ENCODE measurements at regions not wholly inside any gene's neighbourhood (a gene's known extent, or its start where the extent isn't known, plus 50 kb on each side); places are given as distances from the start of the nearest gene placed in this dataset. TPM values are rescaled to one million over a fixed set of nuclear protein-coding genes. Genes with fewer than 3 reads are reported as not detected.

- intact Hi-C loops (cut with micrococcal nuclease) = no loop called here
- Histone ChIP-seq H3K4me2 (ENCODE audit: insufficient read depth, low read length) (no peak overlapping the region), H3K9me1 (replicated peaks; ENCODE audit: control insufficient read depth, extremely low read depth, insufficient read depth, low read length) (no peaks in the 10 kb centered on the region), H3K79me2 (ENCODE audit: control insufficient read depth, insufficient read depth, low read length) (no peaks in the 10 kb centered on the region), H3K36me3 (ENCODE audit: control insufficient read depth in 2 of 2, extremely low read depth in 1 of 2, insufficient read depth in 2 of 2, low read length in 2 of 2) (no peaks in the 10 kb centered on the region), H2AFZ (ENCODE audit: low read depth, low read length) (no peak overlapping the region), H3K9me3 (replicated peaks; ENCODE audit: control insufficient read depth, insufficient read depth, low read length) (no peaks in the 10 kb centered on the region), H3K27me3 (ENCODE audit: control insufficient read depth in 2 of 2, insufficient read depth in 2 of 2, low read length in 2 of 2) (peaks cover 0 to 2% of the 10 kb centered on the region in 2 experiments), H3K27ac (ENCODE audit: insufficient read depth, low read depth, low read length) (no peak overlapping the region), H3K4me1 (ENCODE audit: control insufficient read depth, extremely low read depth, insufficient read depth, low read length) (no peaks in the 10 kb centered on the region), H3K9ac (replicated peaks; ENCODE audit: extremely low read depth, insufficient read depth, low read length) (no peak overlapping the region), H4K20me1 (replicated peaks; ENCODE audit: control insufficient read depth, extremely low read depth, insufficient read depth, low read length) (no peaks in the 10 kb centered on the region), H3K4me3 (replicated peaks in 1 of 3; ENCODE audit: insufficient read depth in 1 of 3, low read depth in 1 of 3, low read length in 3 of 3) (no peak overlapping the region)
- FAIRE-seq (no peak), DNase-seq (ENCODE audit: low read depth, low spot score) (no peak)
- CTCF ChIA-PET = interaction anchor here (1.1 kb wide), 1 partner anchor 132 kb away, joined by 3 read pairs; no protein-coding TSS in a partner anchor
- no TSS peak for BruUV-seq (replicated peaks)
- TF ChIP-seq FOS (IDR thresholded peaks at IDR 0.05; ENCODE audit: borderline replicate concordance, insufficient read depth, low read length) = no peak
- TF ChIP-seq EZH2 (IDR thresholded peaks at IDR 0.05; ENCODE audit: borderline replicate concordance, low read depth, low read length, severe bottlenecking) = no peak
- no peak for TF ChIP-seq CTCF (IDR thresholded peaks at IDR 0.05; ENCODE audit: extremely low read depth in 1 of 2, insufficient read depth in 1 of 2, low read depth in 1 of 2, low read length in 2 of 2)
- no peak for TF ChIP-seq GATA2 (IDR thresholded peaks at IDR 0.05; ENCODE audit: insufficient read depth, insufficient read length, low read depth, low read length)
- no peak for TF ChIP-seq POLR2AphosphoS5 (IDR thresholded peaks at IDR 0.05; ENCODE audit: insufficient read depth, low read depth, low read length)
- no peak for TF ChIP-seq POLR2A (IDR thresholded peaks at IDR 0.05; ENCODE audit: low read depth, low read length)
- dilution Hi-C loops (cut with MboI; ENCODE audit: extremely low pct_ligation_motif_present, low sequenced_read_pairs) = no loop called here
- POLR2A ChIA-PET = no interaction called here
Observed at GRCh38 chr12:45675534-45675933, 54.0 kb upstream of the ARID2 start.

Small RNAs in the stretch of these regions (small RNA-seq; reads per million reads assigned to genes)
- gene RF00026 (ENCODE audit: insufficient read depth, insufficient read length, low read depth, low replicate concordance) = not detected

Data from endothelial cell of umbilical vein (primary cell).